ENCODE measurements at regions not wholly inside any gene's neighbourhood (a gene's known extent, or its start where the extent isn't known, plus 50 kb on each side); places are given as distances from the start of the nearest gene placed in this dataset.

DNA sequence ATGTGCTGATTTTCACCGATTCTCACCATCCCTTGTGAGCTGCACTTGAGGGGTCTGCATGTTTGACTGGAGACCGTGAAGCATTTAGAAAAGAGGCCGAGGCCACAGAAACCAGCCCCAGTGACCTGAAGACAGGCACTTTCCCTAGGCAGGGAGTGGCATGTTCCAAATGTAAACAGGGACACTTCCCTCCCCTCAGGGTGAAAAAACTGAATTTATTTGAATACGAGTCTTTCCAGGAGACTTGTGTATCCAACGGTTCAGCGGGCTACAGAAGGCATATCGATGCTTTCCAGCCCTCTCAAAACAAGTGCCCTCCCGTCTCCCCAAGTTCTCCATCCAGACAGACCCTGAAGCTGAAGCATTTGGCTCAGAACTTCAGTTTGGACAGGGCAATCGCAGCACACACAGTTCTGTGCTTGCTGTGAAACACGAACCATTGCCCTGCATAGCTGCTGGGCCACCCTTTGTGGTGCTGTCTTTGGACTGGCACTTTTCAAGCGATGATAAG is 106.1 kb downstream of the ZIC5 start:
- TF ChIP-seq CTCF (conservative IDR thresholded peaks at IDR 0.05; ENCODE audit: low read length), result no peak
- TF ChIP-seq EZH2phosphoT487 (IDR thresholded peaks at IDR 0.05; ENCODE audit: borderline replicate concordance), result no peak

All from Loucy (cell line).